Fibroblast of lung (primary cell): ENCODE measurements at regions not wholly inside any gene's neighbourhood (a gene's known extent, or its start where the extent isn't known, plus 50 kb on each side); places are given as distances from the start of the nearest gene placed in this dataset.

Experiments used
- DNase-seq, 2 donors: peaks; one replicate each; pipeline versions ENCODE4 v3.0.0 to v3.0.0-alpha.2; 2010; ENCODE audit warnings: low read depth in 2 of 2
- H2AFZ ChIP-seq: 2 replicates; pipeline ENCODE4 v1.5.1; 2012; ENCODE audit warnings: low read length, control low read depth, inconsistent platforms
- H3K27ac ChIP-seq: 2 replicates; pipeline ENCODE4 v1.5.1; 2011; ENCODE audit warnings: low read length, control low read depth; ENCODE audit not compliant: insufficient read depth
- H3K27me3 ChIP-seq: 2 replicates; pipeline ENCODE4 v1.5.1; 2011; ENCODE audit warnings: mild to moderate bottlenecking, low read length; ENCODE audit not compliant: control insufficient read depth, insufficient read depth
- H3K36me3 ChIP-seq: 2 replicates; pipeline ENCODE4 v1.5.1; 2011; ENCODE audit warnings: low read length; ENCODE audit not compliant: control insufficient read depth, insufficient read depth
- H3K4me1 ChIP-seq: 2 replicates; pipeline ENCODE4 v1.5.1; 2011; ENCODE audit warnings: low read length; ENCODE audit not compliant: control insufficient read depth, insufficient read depth; ENCODE audit errors: extremely low read depth
- H3K4me2 ChIP-seq: 2 replicates; pipeline ENCODE4 v1.5.1; 2011; ENCODE audit warnings: low read length, control low read depth; ENCODE audit not compliant: insufficient read depth; ENCODE audit errors: extremely low read depth
- H3K4me3 ChIP-seq, 4 experiments: fragments of 200-600 bp in 1 of 4; sonication (generic) in 1 of 4; replicated peaks in 1 of 4; 2 replicates each; pipeline ENCODE4 v1.5.1; 2011 to 2016; ENCODE audit warnings: low read length in 4 of 4, low read depth in 3 of 4, mild to moderate bottlenecking in 3 of 4, control low read depth in 2 of 4, inconsistent platforms in 1 of 4, mixed read lengths in 1 of 4; ENCODE audit not compliant: insufficient read depth in 1 of 4; ENCODE audit errors: control extremely low read depth in 1 of 4
- H3K79me2 ChIP-seq: 2 replicates; pipeline ENCODE4 v1.5.1; 2012; ENCODE audit warnings: mild to moderate bottlenecking, low read length, inconsistent platforms; ENCODE audit not compliant: control insufficient read depth, insufficient read depth
- H3K9ac ChIP-seq: 2 replicates; pipeline ENCODE4 v1.5.1; 2011; ENCODE audit warnings: mild to moderate bottlenecking, low read length, control low read depth; ENCODE audit not compliant: insufficient read depth
- H3K9me3 ChIP-seq: 2 replicates; pipeline ENCODE4 v1.5.1; 2012; ENCODE audit warnings: low read depth, low read length; ENCODE audit not compliant: control insufficient read depth, insufficient read depth
- H4K20me1 ChIP-seq: 2 replicates; pipeline ENCODE4 v1.5.1; 2011; ENCODE audit warnings: low read length; ENCODE audit not compliant: control insufficient read depth, insufficient read depth; ENCODE audit errors: extremely low read depth
- CTCF ChIP-seq, 2 donors: IDR thresholded peaks in 1 of 2; conservative IDR thresholded peaks in 1 of 2; 1 replicate in 1 of 2; 2 replicates in 1 of 2; pipeline ENCODE4 v1.5.1; 2011 to 2012; ENCODE audit warnings: low read length in 2 of 2, control low read depth in 1 of 2, inconsistent platforms in 1 of 2, low read depth in 1 of 2, mild to moderate bottlenecking in 1 of 2
- EZH2 ChIP-seq: IDR thresholded peaks from 2 replicates; pipeline ENCODE4 v1.5.1; 2012; ENCODE audit warnings: low read length, control low read depth, mild to moderate bottlenecking; ENCODE audit errors: missing control alignments

- TF ChIP-seq CTCF (conservative IDR thresholded peaks at IDR 0.05 in 1 of 2, IDR thresholded peaks at IDR 0.05 in 1 of 2; ENCODE audit: low read depth in 1 of 2, low read length in 2 of 2) (no peak), EZH2 (no peak)
- H2AFZ ChIP-seq, result no peak overlapping the region
- no peaks in the 10 kb centered on the region for H3K36me3 ChIP-seq
- DNase-seq, result no peak
- H3K4me3 ChIP-seq, result no peak overlapping the region
- H3K27ac ChIP-seq, result no peak overlapping the region
- no peak overlapping the region for H3K9ac ChIP-seq
- H3K27me3 ChIP-seq, result no peaks in the 10 kb centered on the region
- H3K4me1 ChIP-seq, result no peaks in the 10 kb centered on the region
- H3K9me3 ChIP-seq, result no peaks in the 10 kb centered on the region
- no peak overlapping the region for H3K4me2 ChIP-seq
- no peaks in the 10 kb centered on the region for H3K79me2 ChIP-seq
- H4K20me1 ChIP-seq, result no peaks in the 10 kb centered on the region
Measured at GRCh38 chr6:43954311-43955131, 172.7 kb downstream of the MRPL14 start.

GRCh38 chr6:43953794-43954310 lies 173.4 kb downstream of the MRPL14 start:
- no peaks in the 10 kb centered on the region for H3K27me3 ChIP-seq
- DNase-seq, result peak in 1 of 2 donors; percentile 31
- H3K27ac ChIP-seq, result no peak overlapping the region
- no peak overlapping the region for H3K4me3 ChIP-seq
- no peaks in the 10 kb centered on the region for H3K36me3 ChIP-seq
- H3K4me2 ChIP-seq, result no peak overlapping the region
- TF ChIP-seq EZH2, result no peak
- TF ChIP-seq CTCF (conservative IDR thresholded peaks at IDR 0.05 in 1 of 2, IDR thresholded peaks at IDR 0.05 in 1 of 2; ENCODE audit: low read depth in 1 of 2, low read length in 2 of 2), result peak in 1 of 2 donors; percentile 45
- H2AFZ ChIP-seq, result no peak overlapping the region
- no peaks in the 10 kb centered on the region for H3K9me3 ChIP-seq
- H4K20me1 ChIP-seq, result no peaks in the 10 kb centered on the region
- H3K79me2 ChIP-seq, result no peaks in the 10 kb centered on the region
- H3K4me1 ChIP-seq, result no peaks in the 10 kb centered on the region
- H3K9ac ChIP-seq, result no peak overlapping the region

- Histone ChIP-seq H3K9ac (no peak overlapping the region), H3K36me3 (no peaks in the 10 kb centered on the region), H4K20me1 (no peaks in the 10 kb centered on the region), H3K4me2 (no peak overlapping the region), H3K9me3 (no peaks in the 10 kb centered on the region), H3K27ac (no peak overlapping the region), H3K4me3 (no peak overlapping the region), H2AFZ (no peak overlapping the region), H3K27me3 (no peaks in the 10 kb centered on the region), H3K4me1 (no peaks in the 10 kb centered on the region), H3K79me2 (no peaks in the 10 kb centered on the region)
- TF ChIP-seq EZH2 (no peak), CTCF (conservative IDR thresholded peaks at IDR 0.05 in 1 of 2, IDR thresholded peaks at IDR 0.05 in 1 of 2; ENCODE audit: low read depth in 1 of 2, low read length in 2 of 2) (no peak)
- no peak for DNase-seq
Measured at GRCh38 chr6:43953256-43953655, 174.0 kb downstream of the MRPL14 start.
